Heart left ventricle (tissue), 16 donors: ENCODE measurements at regions not wholly inside any gene's neighbourhood (a gene's known extent, or its start where the extent isn't known, plus 50 kb on each side); places are given as distances from the start of the nearest gene placed in this dataset.
"Not testable (repeated sequence)": the region's sequence is repeated elsewhere in the genome, so short reads cannot be mapped to it uniquely, and the experiment has no call there.

Source experiments
- ATAC-seq, 4 donors: fragments of 200-7000 bp; cut with Tn5 transposase; one replicate each; pipeline ENCODE4 v1.9.1; 2020 to 2022; ENCODE audit warnings: moderate library complexity in 4 of 4, mild to moderate bottlenecking in 3 of 4, moderate number of reproducible peaks in 1 of 4
- DNase-seq, 5 donors: peaks; one replicate each; pipeline ENCODE4 v3.0.0-alpha.2; 2020
- H3K27ac ChIP-seq, 12 donors: fragments of 200-600 bp; sonication (generic) in 4 of 12; one replicate each; pipeline versions ENCODE4 v1.5.0 to v1.8.0; 2016 to 2022; ENCODE audit warnings: mild to moderate bottlenecking in 2 of 12
- H3K27me3 ChIP-seq, 9 donors: fragments of 200-600 bp; sonication (generic) in 2 of 9; one replicate each; pipeline versions ENCODE4 v1.5.1 to v1.8.0; 2016 to 2022; ENCODE audit warnings: mild to moderate bottlenecking in 3 of 9
- H3K36me3 ChIP-seq, 9 donors: fragments of 200-600 bp; sonication (generic) in 2 of 9; one replicate each; pipeline versions ENCODE4 v1.5.0 to v1.8.0; 2018 to 2022; ENCODE audit warnings: mild to moderate bottlenecking in 2 of 9
- H3K4me1 ChIP-seq, 12 donors: fragments of 200-600 bp; sonication (generic) in 4 of 12; one replicate each; pipeline versions ENCODE4 v1.5.0 to v1.8.0; 2016 to 2022; ENCODE audit warnings: mild to moderate bottlenecking in 3 of 12
- H3K4me3 ChIP-seq, 12 donors: fragments of 200-600 bp; sonication (generic) in 4 of 12; one replicate each; pipeline versions ENCODE4 v1.5.0 to v1.8.0; 2017 to 2022; ENCODE audit warnings: mild to moderate bottlenecking in 9 of 12, moderate library complexity in 4 of 12
- H3K9me3 ChIP-seq, 12 donors: fragments of 200-600 bp; sonication (generic) in 4 of 12; one replicate each; pipeline versions ENCODE4 v1.5.0 to v1.8.0; 2016 to 2022; ENCODE audit warnings: mild to moderate bottlenecking in 1 of 12
- CTCF ChIP-seq, 12 donors: fragments of 200-600 bp; sonication (generic) in 4 of 12; IDR thresholded peaks; one replicate each; pipeline versions ENCODE4 v1.5.0 to v1.8.0; 2018 to 2022; ENCODE audit warnings: antibody characterized with exemption in 12 of 12, mild to moderate bottlenecking in 5 of 12
- POLR2A ChIP-seq, 2 donors: fragments of 450-650 bp; IDR thresholded peaks; one replicate each; pipeline ENCODE4 v1.6.1; 2017; ENCODE audit warnings: antibody characterized with exemption in 2 of 2, mild to moderate bottlenecking in 2 of 2, moderate library complexity in 2 of 2
- WGBS, 4 donors: extraction: QIAGEN DNeasy Blood & Tissue Kit in 2 of 4; methylation state at CpG; one replicate each; pipeline versions ENCODE4 v1.1.5 to v1.1.7; 2013 to 2018; 5-methylcytosine and 5-hydroxymethylcytosine counted together
- intact Hi-C, 10 donors: fragments of 100-400 bp; cut with DNase I; formaldehyde crosslinking; loops; one replicate each; pipeline versions ENCODE4 v1.11.1 to v1.14.2; 2022
- donor health status: ischemic (EF 13 %, LVEDD 7.1; RV severe dilation, severe dysfunction).
- donor health status: healthy with polysubstance abuse.
- donor health status: DM: no; HTN: yes; CAD: no.
- donor health status: DM: no; HTN: no; CAD: no.
- donor health status: ischemic (EF 25% LVEDD 6.9; RV normal size, moderate dysfunction).
- donor health status: ischemic (EF 25% LVEDD 5.7; RV mildly dilated, moderate dysfunction).
- donor health status: healthy.
- donor health status: DM: yes; HTN: yes; CAD: no.
- donor health status: ischemic (EF 35%, LVEDD 5.7; RV mildly dilated, moderate dysfunction).
- donor health status: nonischemic (EF 11% LVEDD 7.7; RV severe dilation, severe dysfunction).
- donor health status: DM: yes; HTN: yes; CAD: no.
- donor health status: PGD.
- donor health status: ischemic (EF 29% LVEDD 5.4; RV normal size, mild dysfunction).
- donor health status: nonischemic (EF 23%, LVEDD 6.1; RV moderate dilation, normal function).

- 90 to 93% (median 91%) methylated on average over 4 of the region's 4 CpGs for WGBS, 4 donors
- H3K4me3 ChIP-seq: no peak overlapping the region
- no peaks in the 10 kb centered on the region for H3K27me3 ChIP-seq
- H3K36me3 ChIP-seq: no peaks in the 10 kb centered on the region
- no peak for TF ChIP-seq POLR2A (IDR thresholded peaks at IDR 0.05)
- no peak for TF ChIP-seq CTCF (IDR thresholded peaks at IDR 0.05)
- DNase-seq (no peak), ATAC-seq (no peak)
- H3K9me3 ChIP-seq: peaks cover 0 to 3% (median 0%) of the 10 kb centered on the region in 12 donors
- no peaks in the 10 kb centered on the region for H3K4me1 ChIP-seq
- no peak overlapping the region for H3K27ac ChIP-seq
- intact Hi-C loops: no loop called here
Measured at GRCh38 chr7:65287023-65287422, 86.6 kb upstream of the ZNF92 start.

DNA sequence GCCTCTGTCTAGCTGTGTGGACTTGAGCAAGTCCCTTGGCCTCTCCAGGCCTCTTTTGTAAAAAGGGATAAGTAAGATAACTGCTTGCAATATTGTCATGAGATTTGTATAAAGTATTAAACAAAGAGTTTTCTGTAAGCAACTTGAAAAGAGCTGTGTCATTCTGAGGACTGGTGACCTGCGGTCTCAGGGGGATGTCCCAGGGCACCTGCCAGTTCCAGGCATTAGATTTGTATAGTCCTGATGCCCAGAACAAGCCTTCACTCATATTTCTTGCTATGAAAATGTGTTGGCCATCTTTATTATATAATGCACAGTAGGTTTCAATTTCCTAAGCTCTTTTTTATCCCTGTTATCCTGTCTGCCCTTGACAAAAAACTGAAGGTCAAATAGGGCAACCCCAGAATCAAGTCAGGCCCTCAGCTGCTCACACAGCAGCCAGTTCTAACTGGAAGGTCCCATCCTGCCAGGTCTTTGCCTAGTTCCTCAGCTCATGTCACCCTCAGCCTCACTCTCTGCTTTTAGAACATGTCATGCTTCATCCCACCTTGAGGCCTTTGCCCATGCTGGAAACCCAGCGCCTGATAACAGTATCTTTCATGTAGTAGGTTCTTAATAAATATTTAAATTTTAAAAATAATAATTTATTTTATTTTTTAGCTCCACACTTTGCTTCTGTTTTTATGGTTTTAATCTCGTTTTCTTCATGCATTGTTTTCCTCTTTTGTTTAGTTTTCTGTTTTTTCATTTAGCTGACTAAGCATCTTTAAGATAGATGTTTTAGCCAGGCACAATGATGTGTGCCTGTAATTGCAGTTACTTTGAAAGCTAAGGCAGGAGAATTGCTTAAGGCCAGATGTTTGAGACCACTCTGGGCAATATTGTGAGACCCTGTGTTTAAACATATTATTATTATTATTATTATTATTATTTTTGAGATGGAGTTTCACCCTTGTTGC lies 87.5 kb upstream of the ZNF92 start:
- intact Hi-C loops: no loop called here
- 83 to 90% (median 89%) methylated on average over 3 of the region's 3 CpGs for WGBS, 4 donors

DNA sequence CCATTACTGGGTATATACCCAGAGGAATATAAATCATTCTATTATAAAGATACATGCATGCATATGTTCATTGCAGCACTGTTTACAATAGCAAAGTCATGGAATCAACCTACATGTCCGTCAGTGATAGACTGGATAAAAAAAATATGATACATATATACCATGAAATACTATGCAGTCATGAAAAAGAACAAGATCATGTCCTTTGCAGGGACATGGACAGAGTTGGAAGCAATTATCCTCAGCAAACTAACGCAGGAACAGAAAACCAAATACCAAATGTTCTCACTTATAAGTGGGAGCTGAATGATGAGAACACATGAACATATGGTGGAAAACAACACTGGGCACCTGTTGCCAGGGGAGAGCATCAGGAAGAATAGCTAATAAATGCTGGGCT lies 88.4 kb upstream of the ZNF92 start:
- H3K27me3 ChIP-seq, H3K27ac ChIP-seq, H3K4me1 ChIP-seq, H3K36me3 ChIP-seq, intact Hi-C loops, H3K9me3 ChIP-seq, ATAC-seq, DNase-seq, H3K4me3 ChIP-seq: not testable (repeated sequence)
- WGBS, 4 donors: 90 to 97% (median 94%) methylated on average over 2 of the region's 2 CpGs

More for the DNA sequence above, 87.5 kb upstream of the ZNF92 start:
- Histone ChIP-seq H3K27me3 (no peaks in the 10 kb centered on the region), H3K36me3 (no peaks in the 10 kb centered on the region), H3K4me1 (no peaks in the 10 kb centered on the region), H3K4me3 (no peak overlapping the region), H3K27ac (no peak overlapping the region), H3K9me3 (peaks cover 0 to 3% (median 0%) of the 10 kb centered on the region in 12 donors)
- DNase-seq (no peak), ATAC-seq (no peak)
- TF ChIP-seq POLR2A (IDR thresholded peaks at IDR 0.05): no peak
- TF ChIP-seq CTCF (IDR thresholded peaks at IDR 0.05): no peak

GRCh38 chr7:65279795-65280194 lies 93.9 kb upstream of the ZNF92 start:
- DNase-seq (no peak), ATAC-seq (no peak)
- Histone ChIP-seq H3K4me3 (no peak overlapping the region), H3K27ac (no peak overlapping the region), H3K36me3 (no peaks in the 10 kb centered on the region), H3K9me3 (peaks cover 0 to 20% (median 3%) of the 10 kb centered on the region in 12 donors), H3K4me1 (no peaks in the 10 kb centered on the region), H3K27me3 (peaks cover 0 to 14% (median 0%) of the 10 kb centered on the region in 9 donors)
- 88 to 90% (median 88%) methylated on average over 2 of the region's 2 CpGs for WGBS, 4 donors
- intact Hi-C loops: no loop called here
- TF ChIP-seq CTCF (IDR thresholded peaks at IDR 0.05) (no peak), POLR2A (IDR thresholded peaks at IDR 0.05) (no peak)
